H1 (cell line): ENCODE measurements at regions not wholly inside any gene's neighbourhood (a gene's known extent, or its start where the extent isn't known, plus 50 kb on each side); places are given as distances from the start of the nearest gene placed in this dataset.

Experiments
- CTCF ChIA-PET: fragments of 300-600 bp; sonication (Branson Sonifier 250); formaldehyde crosslinking; loops from one replicate; lab custom pipeline; 2021; ENCODE audit not compliant: partially characterized antibody; lab: Charles Lee
- POLR2A ChIA-PET: fragments of 300-600 bp; sonication (Branson Sonifier 250); formaldehyde crosslinking; loops from one replicate; lab custom pipeline; 2021; ENCODE audit warnings: inconsistent platforms; ENCODE audit not compliant: partially characterized antibody; lab: Charles Lee
- DNase-seq, 2 experiments: peaks; one replicate each; pipeline versions ENCODE4 v3.0.0 to v3.0.0-alpha.2; 2010 to 2022; ENCODE audit warnings: low spot score in 2 of 2, low read depth in 1 of 2, mixed read lengths in 1 of 2
- FAIRE-seq: peaks from 2 replicates; lab custom pipeline; 2011; peaks lifted over from hg19 to GRCh38; lab: Jason Lieb, UNC
- H2AFZ ChIP-seq: 2 replicates; pipeline ENCODE4 v1.8.1; 2012; ENCODE audit warnings: low read length, inconsistent platforms
- H2AK5ac ChIP-seq: 2 replicates; pipeline ENCODE4 v1.6.1; 2013; ENCODE audit warnings: low read depth, low read length
- H2BK120ac ChIP-seq: replicated peaks from 2 replicates; pipeline ENCODE3; 2013; ENCODE audit warnings: low read depth, low read length, inconsistent platforms
- H2BK12ac ChIP-seq: 2 replicates; pipeline ENCODE4 v1.6.1; 2013; ENCODE audit warnings: low read depth, low read length
- H2BK15ac ChIP-seq: 2 replicates; pipeline ENCODE4 v1.6.1; 2013; ENCODE audit warnings: low read length
- H2BK20ac ChIP-seq: 2 replicates; pipeline ENCODE4 v1.6.1; 2013; ENCODE audit warnings: low read length
- H2BK5ac ChIP-seq: 2 replicates; pipeline ENCODE4 v1.6.1; 2013; ENCODE audit warnings: low read depth, low read length
- H3K14ac ChIP-seq: 2 replicates; pipeline ENCODE4 v1.6.1; 2013; ENCODE audit warnings: inconsistent platforms; ENCODE audit not compliant: insufficient read length
- H3K18ac ChIP-seq: 2 replicates; pipeline ENCODE4 v1.6.1; 2013; ENCODE audit warnings: low read length; ENCODE audit errors: extremely low read depth
- H3K23ac ChIP-seq: 2 replicates; pipeline ENCODE4 v1.6.1; 2013; ENCODE audit warnings: inconsistent platforms; ENCODE audit not compliant: insufficient read length
- H3K23me2 ChIP-seq: 2 replicates; pipeline ENCODE4 v1.6.1; 2013; ENCODE audit warnings: low read depth, low read length
- H3K27ac ChIP-seq: 2 replicates; pipeline ENCODE4 v1.6.1; 2011; ENCODE audit warnings: low read depth, low read length, inconsistent platforms
- H3K27me3 ChIP-seq, 4 experiments: replicated peaks in 1 of 4; 1 replicate in 1 of 4; 2 replicates in 3 of 4; pipeline versions ENCODE4 v1.6.1 to v1.8.1; 2011 to 2013; ENCODE audit warnings: low read length in 3 of 4, mild to moderate bottlenecking in 3 of 4, inconsistent platforms in 2 of 4, mixed read lengths in 2 of 4, moderate library complexity in 1 of 4; ENCODE audit not compliant: control insufficient read depth in 3 of 4, insufficient read depth in 3 of 4; ENCODE audit errors: extremely low read depth in 1 of 4
- H3K36me3 ChIP-seq, 4 experiments: 2 replicates each; pipeline versions ENCODE4 v1.6.1 to v1.8.1; 2011 to 2013; ENCODE audit warnings: mild to moderate bottlenecking in 4 of 4, low read length in 3 of 4, moderate library complexity in 2 of 4, control low read depth in 1 of 4, inconsistent platforms in 1 of 4; ENCODE audit not compliant: insufficient read depth in 4 of 4, control insufficient read depth in 2 of 4
- H3K4ac ChIP-seq: replicated peaks from 2 replicates; pipeline ENCODE3; 2013; ENCODE audit warnings: low read length, low read depth, mixed read lengths, inconsistent platforms; ENCODE audit not compliant: insufficient read length
- H3K4me1 ChIP-seq, 4 experiments: replicated peaks in 1 of 4; 1 replicate in 1 of 4; 2 replicates in 3 of 4; pipeline versions ENCODE4 v1.6.1 to v1.8.1; 2011 to 2013; ENCODE audit warnings: low read length in 3 of 4, inconsistent platforms in 2 of 4, mixed read lengths in 1 of 4; ENCODE audit not compliant: insufficient read depth in 4 of 4, control insufficient read depth in 3 of 4
- H3K4me2 ChIP-seq, 2 experiments: 2 replicates each; pipeline versions ENCODE4 v1.6.1 to v1.8.1; 2011 to 2013; ENCODE audit warnings: low read depth in 2 of 2, low read length in 2 of 2, control low read depth in 1 of 2, inconsistent platforms in 1 of 2, mild to moderate bottlenecking in 1 of 2; ENCODE audit not compliant: insufficient read depth in 1 of 2
- H3K4me3 ChIP-seq, 4 experiments: fragments of 200-600, 300-600 bp in 1 of 4; sonication (generic), shearing (Covaris generic), sonication (Bioruptor Twin) in 1 of 4; 2 replicates each; pipeline versions ENCODE4 v1.5.1 to v1.8.1; 2011 to 2016; ENCODE audit warnings: low read length in 4 of 4, low read depth in 3 of 4, control low read depth in 2 of 4, inconsistent platforms in 2 of 4, mild to moderate bottlenecking in 2 of 4, mixed read lengths in 1 of 4, moderate library complexity in 1 of 4; ENCODE audit not compliant: insufficient read depth in 2 of 4; ENCODE audit errors: extremely low read depth in 1 of 4
- H3K56ac ChIP-seq: replicated peaks from 2 replicates; pipeline ENCODE3; 2013; ENCODE audit warnings: low read depth, mild to moderate bottlenecking, mixed read lengths, low read length, inconsistent platforms; ENCODE audit not compliant: insufficient read length
- H3K79me1 ChIP-seq: 2 replicates; pipeline ENCODE4 v1.6.1; 2013; ENCODE audit warnings: low read depth, low read length, control low read depth
- H3K79me2 ChIP-seq, 2 experiments: 2 replicates each; pipeline versions ENCODE4 v1.6.1 to v1.8.1; 2012 to 2013; ENCODE audit warnings: low read length in 2 of 2, mild to moderate bottlenecking in 2 of 2, inconsistent platforms in 1 of 2; ENCODE audit not compliant: insufficient read depth in 2 of 2, control insufficient read depth in 1 of 2
- H3K9ac ChIP-seq, 4 experiments: replicated peaks in 1 of 4; 1 replicate in 1 of 4; 2 replicates in 3 of 4; pipeline versions ENCODE4 v1.6.1 to v1.8.1; 2011 to 2013; ENCODE audit warnings: low read depth in 3 of 4, low read length in 3 of 4, control low read depth in 2 of 4, mild to moderate bottlenecking in 2 of 4, moderate library complexity in 2 of 4, inconsistent platforms in 1 of 4; ENCODE audit errors: extremely low read depth in 1 of 4
- H3K9me3 ChIP-seq, 2 experiments: 2 replicates each; pipeline versions ENCODE4 v1.6.1 to v1.8.1; 2012 to 2013; ENCODE audit warnings: mild to moderate bottlenecking in 2 of 2, moderate library complexity in 2 of 2, control low read depth in 1 of 2, inconsistent platforms in 1 of 2, low read depth in 1 of 2, low read length in 1 of 2, mixed read lengths in 1 of 2; ENCODE audit not compliant: insufficient read depth in 2 of 2
- H4K20me1 ChIP-seq, 2 experiments: replicated peaks in 1 of 2; 2 replicates each; pipeline versions ENCODE3 to v1.8.1; 2011 to 2013; ENCODE audit warnings: inconsistent platforms in 2 of 2, low read length in 2 of 2, mild to moderate bottlenecking in 1 of 2; ENCODE audit not compliant: insufficient read depth in 2 of 2, control insufficient read depth in 1 of 2
- H4K5ac ChIP-seq: 2 replicates; pipeline ENCODE4 v1.6.1; 2013; ENCODE audit warnings: low read length, low read depth, mixed read lengths, inconsistent platforms; ENCODE audit not compliant: insufficient read length
- H4K8ac ChIP-seq: 2 replicates; pipeline ENCODE4 v1.8.0; 2013; ENCODE audit warnings: mild to moderate bottlenecking, moderate library complexity, low read length, inconsistent platforms; ENCODE audit not compliant: insufficient read depth; ENCODE audit errors: extremely low read depth
- H4K91ac ChIP-seq: replicated peaks from 2 replicates; pipeline ENCODE3; 2013; ENCODE audit warnings: low read length, mixed read lengths, inconsistent platforms; ENCODE audit not compliant: insufficient read length
- GTF2F1 ChIP-seq: IDR thresholded peaks from 2 replicates; pipeline ENCODE4 v1.6.1; 2012; ENCODE audit warnings: low read depth, low read length, improper control_type of control experiment, borderline replicate concordance
- WGBS, 2 experiments: shearing (Covaris generic) in 1 of 2; methylation state at CpG; one replicate each; pipeline versions ENCODE4 v1.1.6 to v1.1.7; 2013 to 2015; ENCODE audit warnings: low lambda C conversion rate in 2 of 2, mixed read lengths in 2 of 2, inconsistent platforms in 1 of 2, low coverage in 1 of 2, missing lambda C conversion rate in 1 of 2; ENCODE audit not compliant: insufficient replicate concordance in 2 of 2, insufficient coverage in 1 of 2, insufficient read length in 1 of 2; ENCODE audit errors: extremely low coverage in 1 of 2, missing lambda C conversion rate in 1 of 2; 5-methylcytosine and 5-hydroxymethylcytosine counted together

DNA sequence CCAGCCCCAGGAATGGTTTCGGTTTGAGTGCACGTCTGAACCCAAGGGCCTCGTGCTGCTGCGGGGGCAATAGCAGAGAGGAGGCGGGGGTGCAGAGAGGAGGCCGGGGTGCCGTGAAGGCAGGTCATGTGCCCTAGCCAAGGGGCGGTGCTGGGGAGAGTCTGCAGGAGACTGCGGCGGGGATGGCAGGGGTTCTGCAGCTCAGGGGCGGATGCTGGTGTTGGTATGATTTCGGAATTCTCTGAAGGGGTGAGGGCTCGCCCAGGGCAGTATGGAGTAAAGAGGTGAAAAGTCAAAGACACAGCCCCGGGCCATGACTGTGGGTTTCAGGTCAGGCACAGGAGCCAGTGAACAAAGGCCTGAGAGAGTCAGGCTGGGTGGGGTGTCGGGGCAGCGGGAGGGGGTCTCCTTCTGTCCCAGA lies 186.5 kb upstream of the HDAC4 start:
- no peak overlapping the region for H3K27ac ChIP-seq
- no peak for TF ChIP-seq GTF2F1

More for the DNA sequence above, 186.5 kb upstream of the HDAC4 start:
- H3K4me2 ChIP-seq: no peak overlapping the region
- H2BK15ac ChIP-seq: no peak overlapping the region
- ChIA-PET CTCF (no interaction called here), POLR2A (no interaction called here)
- H3K4ac ChIP-seq: no peak overlapping the region
- no peaks in the 10 kb centered on the region; a peak in 1 of 7 replicates for H3K4me1 ChIP-seq
- H3K23ac ChIP-seq: no peak overlapping the region
- H3K36me3 ChIP-seq: no peaks in the 10 kb centered on the region
- WGBS, 2 experiments: 93% methylated on average over 13 of the region's 16 CpGs; no CpG with 5 or more reads in 1 of the 2 experiments
- H2BK5ac ChIP-seq: no peak overlapping the region
- H3K4me3 ChIP-seq: no peak overlapping the region
- no peak overlapping the region for H2BK20ac ChIP-seq
- H3K27me3 ChIP-seq: no peaks in the 10 kb centered on the region
- no peak overlapping the region for H2AK5ac ChIP-seq
- FAIRE-seq (no peak), DNase-seq (no peak)
- H4K91ac ChIP-seq: no peak overlapping the region
- H3K23me2 ChIP-seq: no peaks in the 10 kb centered on the region
- H3K79me1 ChIP-seq: no peaks in the 10 kb centered on the region
- no peak overlapping the region for H4K5ac ChIP-seq
- H3K56ac ChIP-seq: no peak overlapping the region
- H2BK120ac ChIP-seq: no peak overlapping the region
- H4K8ac ChIP-seq: peak overlapping the region; percentile 17; the same call in 1 of the 2 replicates
- H4K20me1 ChIP-seq: no peaks in the 10 kb centered on the region
- no peak overlapping the region for H3K18ac ChIP-seq
- H3K79me2 ChIP-seq: no peaks in the 10 kb centered on the region
- no peak overlapping the region for H2BK12ac ChIP-seq
- H3K9ac ChIP-seq: no peak overlapping the region
- H3K14ac ChIP-seq: no peak overlapping the region
- H3K9me3 ChIP-seq: peaks cover 3 to 7% of the 10 kb centered on the region in 2 experiments; a peak in 3 of 4 replicates
- H2AFZ ChIP-seq: no peak overlapping the region
